Activated T-helper 17 cell treated with anti-CD3 and anti-CD28 coated beads, Interleukin-2, amount 50 U/mL, for 72 hours (primary cell): ENCODE measurements at regions not wholly inside any gene's neighbourhood (a gene's known extent, or its start where the extent isn't known, plus 50 kb on each side); places are given as distances from the start of the nearest gene placed in this dataset.

ENCODE experiments used
- ATAC-seq: fragments of 150-1000 bp; cut with Tn5 transposase; replicated peaks from 2 replicates; pipeline ENCODE4 v1.10.0; 2021; ENCODE audit warnings: mild to moderate bottlenecking, moderate library complexity
- H3K27ac Mint-ChIP-seq: one replicate; pipeline ENCODE4 v1.8.0; 2022; ENCODE audit warnings: mixed read lengths
- H3K27me3 Mint-ChIP-seq: one replicate; pipeline ENCODE4 v1.8.0; 2022; ENCODE audit warnings: mixed read lengths
- H3K36me3 Mint-ChIP-seq: one replicate; pipeline ENCODE4 v1.8.0; 2022; ENCODE audit warnings: low read depth, mild to moderate bottlenecking, mixed read lengths
- H3K4me1 Mint-ChIP-seq: one replicate; pipeline ENCODE4 v1.8.0; 2022; ENCODE audit warnings: mixed read lengths
- H3K4me3 Mint-ChIP-seq: one replicate; pipeline ENCODE4 v1.8.0; 2022; ENCODE audit warnings: mild to moderate bottlenecking, mixed read lengths
- H3K9me3 Mint-ChIP-seq: one replicate; pipeline ENCODE4 v1.8.0; 2022; ENCODE audit warnings: mixed read lengths

- Mint-ChIP-seq H3K36me3 (no peaks in the 10 kb centered on the region), H3K9me3 (no peaks in the 10 kb centered on the region), H3K27ac (no peak overlapping the region), H3K27me3 (peaks cover 6% of the 10 kb centered on the region), H3K4me3 (no peak overlapping the region), H3K4me1 (no peaks in the 10 kb centered on the region)
- no peak for ATAC-seq
Observed at GRCh38 chr15:96390986-96391385, 60.5 kb downstream of the NR2F2 start.

GRCh38 chr15:96392380-96393208, 62.1 kb downstream of the NR2F2 start:
- no peak overlapping the region for H3K27ac Mint-ChIP-seq
- H3K4me1 Mint-ChIP-seq = no peaks in the 10 kb centered on the region
- no peaks in the 10 kb centered on the region for H3K36me3 Mint-ChIP-seq
- no peaks in the 10 kb centered on the region for H3K9me3 Mint-ChIP-seq
- peaks cover 6% of the 10 kb centered on the region for H3K27me3 Mint-ChIP-seq
- no peak overlapping the region for H3K4me3 Mint-ChIP-seq
- no peak for ATAC-seq

- Mint-ChIP-seq H3K27ac (no peak overlapping the region), H3K36me3 (no peaks in the 10 kb centered on the region), H3K4me1 (no peaks in the 10 kb centered on the region), H3K4me3 (no peak overlapping the region), H3K9me3 (no peaks in the 10 kb centered on the region), H3K27me3 (peaks cover 6% of the 10 kb centered on the region)
- ATAC-seq = no peak
Observed at GRCh38 chr15:96393209-96393513, 62.7 kb downstream of the NR2F2 start.

GRCh38 chr15:96395687-96396086, 65.2 kb downstream of the NR2F2 start:
- no peak for ATAC-seq
- Mint-ChIP-seq H3K36me3 (no peaks in the 10 kb centered on the region), H3K4me3 (no peak overlapping the region), H3K27ac (no peak overlapping the region), H3K27me3 (peaks cover 5% of the 10 kb centered on the region), H3K4me1 (no peaks in the 10 kb centered on the region), H3K9me3 (no peaks in the 10 kb centered on the region)

GRCh38 chr15:96398776-96399175, 68.3 kb downstream of the NR2F2 start:
- Mint-ChIP-seq H3K36me3 (no peaks in the 10 kb centered on the region), H3K4me3 (no peak overlapping the region), H3K27ac (no peak overlapping the region), H3K4me1 (no peaks in the 10 kb centered on the region), H3K27me3 (peaks cover 7% of the 10 kb centered on the region), H3K9me3 (no peaks in the 10 kb centered on the region)
- no peak for ATAC-seq

- Mint-ChIP-seq H3K4me1 (no peaks in the 10 kb centered on the region), H3K27me3 (peaks cover 19% of the 10 kb centered on the region), H3K36me3 (no peaks in the 10 kb centered on the region), H3K9me3 (peaks cover 4% of the 10 kb centered on the region), H3K4me3 (no peak overlapping the region), H3K27ac (no peak overlapping the region)
- no peak for ATAC-seq
Observed at GRCh38 chr15:96402403-96402802, 71.9 kb downstream of the NR2F2 start.

- peaks cover 24% of the 10 kb centered on the region for H3K27me3 Mint-ChIP-seq
- H3K4me3 Mint-ChIP-seq = no peak overlapping the region
- peaks cover 4% of the 10 kb centered on the region for H3K9me3 Mint-ChIP-seq
- ATAC-seq = no peak
- H3K36me3 Mint-ChIP-seq = no peaks in the 10 kb centered on the region
- H3K4me1 Mint-ChIP-seq = no peaks in the 10 kb centered on the region
- no peak overlapping the region for H3K27ac Mint-ChIP-seq
Observed at GRCh38 chr15:96403071-96403470, 72.6 kb downstream of the NR2F2 start.

GRCh38 chr15:96403932-96404331, 73.4 kb downstream of the NR2F2 start:
- H3K9me3 Mint-ChIP-seq = peaks cover 4% of the 10 kb centered on the region
- no peaks in the 10 kb centered on the region for H3K36me3 Mint-ChIP-seq
- H3K4me3 Mint-ChIP-seq = no peak overlapping the region
- no peaks in the 10 kb centered on the region for H3K4me1 Mint-ChIP-seq
- no peak for ATAC-seq
- no peak overlapping the region for H3K27ac Mint-ChIP-seq
- peaks cover 25% of the 10 kb centered on the region for H3K27me3 Mint-ChIP-seq

GRCh38 chr15:96404560-96404959, 74.1 kb downstream of the NR2F2 start:
- Mint-ChIP-seq H3K4me1 (no peaks in the 10 kb centered on the region), H3K4me3 (no peak overlapping the region), H3K36me3 (no peaks in the 10 kb centered on the region), H3K27me3 (peaks cover 27% of the 10 kb centered on the region), H3K9me3 (peaks cover 4% of the 10 kb centered on the region), H3K27ac (no peak overlapping the region)
- ATAC-seq = no peak

GRCh38 chr15:96406291-96406690, 75.8 kb downstream of the NR2F2 start:
- Mint-ChIP-seq H3K4me1 (no peaks in the 10 kb centered on the region), H3K9me3 (peaks cover 4% of the 10 kb centered on the region), H3K27ac (no peak overlapping the region), H3K27me3 (peaks cover 42% of the 10 kb centered on the region), H3K36me3 (no peaks in the 10 kb centered on the region), H3K4me3 (no peak overlapping the region)
- ATAC-seq = no peak

- Mint-ChIP-seq H3K27ac (no peak overlapping the region), H3K4me3 (no peak overlapping the region), H3K9me3 (peaks cover 4% of the 10 kb centered on the region), H3K36me3 (no peaks in the 10 kb centered on the region), H3K27me3 (peaks cover 46% of the 10 kb centered on the region), H3K4me1 (no peaks in the 10 kb centered on the region)
- ATAC-seq = no peak
Observed at GRCh38 chr15:96406701-96407100, 76.2 kb downstream of the NR2F2 start.

- H3K27me3 Mint-ChIP-seq = peaks cover 49% of the 10 kb centered on the region
- no peak overlapping the region for H3K27ac Mint-ChIP-seq
- no peak for ATAC-seq
- no peaks in the 10 kb centered on the region for H3K4me1 Mint-ChIP-seq
- H3K36me3 Mint-ChIP-seq = no peaks in the 10 kb centered on the region
- no peak overlapping the region for H3K4me3 Mint-ChIP-seq
- H3K9me3 Mint-ChIP-seq = peaks cover 4% of the 10 kb centered on the region
Observed at GRCh38 chr15:96407482-96407881, 77.0 kb downstream of the NR2F2 start.

GRCh38 chr15:96408591-96409183, 78.2 kb downstream of the NR2F2 start:
- Mint-ChIP-seq H3K4me3 (no peak overlapping the region), H3K27me3 (peaks cover 58% of the 10 kb centered on the region), H3K4me1 (no peaks in the 10 kb centered on the region), H3K9me3 (peaks cover 4% of the 10 kb centered on the region), H3K27ac (no peak overlapping the region), H3K36me3 (no peaks in the 10 kb centered on the region)
- no peak for ATAC-seq

GRCh38 chr15:96409215-96410138, 79.0 kb downstream of the NR2F2 start:
- Mint-ChIP-seq H3K27me3 (peaks cover 66% of the 10 kb centered on the region), H3K36me3 (no peaks in the 10 kb centered on the region), H3K9me3 (peaks cover 4% of the 10 kb centered on the region), H3K27ac (no peak overlapping the region), H3K4me3 (no peak overlapping the region), H3K4me1 (no peaks in the 10 kb centered on the region)
- no peak for ATAC-seq
